ENCODE measurements at regions not wholly inside any gene's neighbourhood (a gene's known extent, or its start where the extent isn't known, plus 50 kb on each side); places are given as distances from the start of the nearest gene placed in this dataset.

GRCh38 chr4:186889876-186890643 is 166.4 kb upstream of the FAT1 start:
- DNase-seq (ENCODE audit: low spot score) = no peak

GRCh38 chr4:186891859-186892486 is 168.3 kb upstream of the FAT1 start:
- DNase-seq (ENCODE audit: low spot score) = no peak

GRCh38 chr4:186898367-186898766 is 174.7 kb upstream of the FAT1 start:
- DNase-seq (ENCODE audit: low spot score) = no peak

GRCh38 chr4:186900232-186900900 is 176.7 kb upstream of the FAT1 start:
- DNase-seq (ENCODE audit: low spot score) = peak; percentile 67

- no peak for DNase-seq (ENCODE audit: low spot score)
These were observed 177.3 kb upstream of the FAT1 start for GRCh38 chr4:186900984-186901383.

DNA sequence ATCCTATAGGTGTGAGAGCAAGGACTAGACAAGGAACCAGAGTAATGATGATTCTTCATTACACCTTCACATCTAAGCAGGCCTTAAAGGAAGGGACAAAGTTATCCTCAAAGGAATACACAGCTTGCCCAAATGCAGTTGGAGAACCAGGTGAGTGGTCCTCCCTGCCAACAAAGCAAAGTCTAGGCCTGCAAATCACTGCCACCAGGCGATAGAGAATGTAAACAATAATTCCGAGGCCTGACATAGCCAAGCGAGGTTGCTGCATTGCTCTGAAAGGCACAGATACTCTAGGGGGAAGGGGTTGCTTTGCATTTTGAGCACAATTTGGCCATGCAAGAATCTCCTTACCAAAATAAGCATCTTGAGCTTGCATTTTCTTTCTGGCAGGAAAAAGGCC is 178.2 kb upstream of the FAT1 start:
- no peak for DNase-seq (ENCODE audit: low spot score)

GRCh38 chr4:186902361-186902760 is 178.7 kb upstream of the FAT1 start:
- DNase-seq (ENCODE audit: low spot score) = no peak

GRCh38 chr4:186904101-186904500 is 180.4 kb upstream of the FAT1 start:
- DNase-seq (ENCODE audit: low spot score) = peak; percentile 68

DNA sequence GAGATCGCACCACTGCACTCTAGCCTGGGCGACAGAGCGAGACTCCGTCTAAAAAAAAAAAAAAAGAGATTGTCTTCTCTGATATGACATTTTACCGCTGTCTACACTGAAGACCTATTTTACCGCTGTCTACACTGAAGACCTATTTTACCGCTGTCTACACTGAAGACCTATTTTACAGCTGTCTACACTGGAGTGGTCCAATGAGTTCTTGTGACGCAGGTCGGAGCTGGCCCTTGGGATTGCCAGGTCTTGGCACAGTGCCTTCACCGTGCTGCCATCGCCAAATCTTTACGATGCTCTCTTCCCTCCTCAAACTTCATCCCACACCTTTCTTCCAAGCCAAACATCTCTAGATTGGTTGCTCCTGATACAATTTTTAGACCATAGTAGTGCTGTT is 183.1 kb upstream of the FAT1 start:
- DNase-seq (ENCODE audit: low spot score) = no peak

DNA sequence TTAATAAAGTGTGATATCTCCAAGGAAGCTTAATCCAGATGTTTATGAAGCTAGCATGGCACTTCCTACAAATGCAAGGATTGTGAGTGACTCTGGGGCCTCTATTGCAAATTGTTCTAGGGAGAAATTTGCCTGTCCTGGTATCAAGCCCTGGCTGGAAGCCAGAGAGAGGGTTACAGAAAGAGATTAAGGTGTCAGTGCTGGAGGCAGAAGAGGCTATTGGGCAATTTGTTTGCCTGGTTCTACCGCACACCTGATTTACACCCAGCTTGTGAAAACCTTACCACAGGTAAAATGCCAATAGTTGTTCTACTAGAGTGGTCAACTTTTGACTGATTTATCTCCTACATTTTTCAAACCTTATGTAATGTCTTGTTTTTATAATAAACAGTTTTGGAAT is 186.7 kb upstream of the FAT1 start:
- DNase-seq (ENCODE audit: low spot score) = no peak

- DNase-seq (ENCODE audit: low spot score) = no peak
These were observed 188.9 kb upstream of the FAT1 start for GRCh38 chr4:186912606-186913005.

GRCh38 chr4:186915816-186916215 is 192.2 kb upstream of the FAT1 start:
- DNase-seq (ENCODE audit: low spot score) = no peak

DNA sequence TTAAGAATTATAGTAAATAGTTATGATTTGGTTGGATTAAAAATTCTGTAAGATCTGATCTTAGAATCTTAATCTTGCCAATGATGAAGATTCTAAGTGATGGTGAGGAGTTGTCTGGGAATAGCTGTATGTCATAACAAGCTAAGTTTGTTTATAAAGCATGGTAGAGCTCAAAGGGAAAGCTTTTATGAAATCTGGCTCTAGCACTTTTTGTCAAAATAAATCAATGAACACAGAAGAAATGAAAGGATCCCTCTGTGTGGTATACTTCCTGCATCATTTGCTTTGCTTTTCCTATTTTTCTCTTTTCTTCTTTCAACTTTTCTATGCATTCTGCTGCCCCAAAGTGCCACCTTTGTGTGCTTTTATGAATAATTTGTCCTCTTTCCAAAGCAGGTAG is 193.5 kb upstream of the FAT1 start:
- no peak for DNase-seq (ENCODE audit: low spot score)

- no peak for DNase-seq (ENCODE audit: low spot score)
These were observed 194.8 kb upstream of the FAT1 start for GRCh38 chr4:186918466-186918865.

- DNase-seq (ENCODE audit: low spot score) = no peak
These were observed 195.7 kb upstream of the FAT1 start for GRCh38 chr4:186919340-186919739.

DNA sequence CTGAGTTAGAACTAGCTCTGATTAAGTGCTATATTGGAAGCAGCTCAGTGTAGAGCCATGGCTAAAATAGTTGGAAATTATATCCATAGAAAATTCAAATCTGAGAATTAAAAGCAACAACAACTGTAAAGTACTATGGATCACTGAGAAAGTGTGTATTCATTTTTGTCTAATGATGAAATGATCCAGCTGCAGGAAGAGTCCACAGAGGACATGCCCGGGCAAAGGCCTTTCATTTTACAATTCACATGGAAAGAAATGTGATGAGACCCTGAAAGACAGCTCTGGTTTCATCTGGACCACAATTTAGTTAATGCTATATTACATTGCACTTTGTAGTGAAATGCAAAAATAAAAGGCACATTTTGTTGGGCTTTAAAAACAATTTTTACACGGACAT is 196.8 kb upstream of the FAT1 start:
- DNase-seq (ENCODE audit: low spot score) = peak; percentile 53

- no peak for DNase-seq (ENCODE audit: low spot score)
These were observed 197.3 kb upstream of the FAT1 start for GRCh38 chr4:186920992-186921391.

- no peak for DNase-seq (ENCODE audit: low spot score)
These were observed 201.1 kb upstream of the FAT1 start for GRCh38 chr4:186924723-186925122.

DNA sequence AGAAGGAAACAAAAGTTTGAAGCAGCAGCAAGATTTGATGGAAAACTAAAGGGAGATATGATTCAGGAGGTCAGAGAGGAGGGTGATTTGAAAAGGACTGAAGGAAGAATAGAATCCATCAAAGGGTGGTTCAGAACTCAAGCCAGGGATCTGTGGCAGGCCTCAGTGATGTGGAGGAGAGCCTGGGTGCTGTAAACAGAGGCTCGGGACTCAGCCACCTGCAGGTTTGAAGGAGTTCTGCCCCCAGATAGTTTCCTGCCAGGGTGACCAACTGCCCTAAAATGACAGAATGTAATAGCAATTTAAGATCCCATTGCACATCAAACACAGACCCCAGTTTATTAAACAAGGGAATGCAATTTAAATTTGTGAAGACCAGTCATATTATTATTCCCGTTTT is 204.0 kb upstream of the FAT1 start:
- DNase-seq (ENCODE audit: low spot score) = no peak

GRCh38 chr4:186930024-186930423 is 206.4 kb upstream of the FAT1 start:
- DNase-seq (ENCODE audit: low spot score) = no peak

- DNase-seq (ENCODE audit: low spot score) = peak; percentile 28
These were observed 207.9 kb upstream of the FAT1 start for GRCh38 chr4:186931519-186931918.

- DNase-seq (ENCODE audit: low spot score) = no peak
These were observed 208.5 kb upstream of the FAT1 start for GRCh38 chr4:186932196-186932595.

DNA sequence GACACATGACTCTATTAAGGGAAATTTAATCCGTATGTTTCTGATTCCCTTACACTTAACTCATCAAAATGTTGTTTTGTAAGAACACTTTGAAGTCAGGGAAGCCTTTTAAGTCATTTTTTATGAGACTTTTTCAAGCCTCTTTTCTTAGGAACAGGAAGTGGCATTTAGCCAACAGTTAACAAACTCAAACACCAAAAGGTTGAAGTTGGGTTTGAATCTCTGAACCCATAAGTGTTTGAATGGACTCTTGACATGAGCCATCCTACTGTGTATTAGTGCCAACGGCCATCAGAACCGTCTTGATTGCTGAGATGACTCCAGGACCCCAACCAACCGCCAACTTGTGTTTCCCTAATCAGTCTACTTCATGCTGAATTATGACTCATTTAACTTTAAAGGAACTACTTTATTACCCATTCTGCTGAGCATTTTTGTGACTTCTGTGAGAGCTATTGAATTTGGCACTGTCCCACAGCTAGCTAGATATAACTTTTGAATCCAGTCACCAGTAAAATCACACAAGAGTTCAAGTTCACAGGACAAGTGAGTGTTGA is 209.1 kb upstream of the FAT1 start:
- peak; percentile 20 for DNase-seq (ENCODE audit: low spot score)

Data from AG08396 (cell line).